ENCODE measurements at regions not wholly inside any gene's neighbourhood (a gene's known extent, or its start where the extent isn't known, plus 50 kb on each side); places are given as distances from the start of the nearest gene placed in this dataset.

GRCh38 chr11:116375221-116375620, 397.6 kb downstream of the BUD13 start:
- TF ChIP-seq CTCF (IDR thresholded peaks at IDR 0.05; ENCODE audit: control extremely low read depth, extremely low read depth, low read depth, missing control alignments): no peak
- DNase-seq (ENCODE audit: extremely low spot score): no peak
- ChIA-PET POLR2A (no interaction called here), CTCF (no interaction called here)

DNA sequence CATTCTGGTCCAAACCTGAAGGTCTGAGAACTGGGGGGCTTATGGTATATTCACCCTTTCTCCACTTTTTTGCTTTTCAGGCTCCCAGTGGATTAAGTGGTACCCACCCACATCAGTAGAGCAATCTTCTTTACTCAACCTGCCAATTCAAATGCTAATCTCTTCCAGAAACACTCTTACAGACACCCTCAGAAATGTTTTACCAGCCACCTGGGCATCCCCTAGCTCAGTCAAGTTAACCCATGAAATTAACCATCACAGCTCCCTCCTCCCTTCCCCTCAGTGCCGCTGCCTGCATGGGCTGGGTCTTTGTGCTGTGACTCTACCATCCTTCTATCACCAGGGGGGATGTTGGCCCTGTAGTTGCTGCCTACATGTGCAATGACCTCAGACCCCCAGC, 398.7 kb downstream of the BUD13 start:
- CTCF ChIA-PET: interaction anchor here (1.0 to 1.1 kb wide), 2 partner anchors 13 to 16 kb away, joined by 3 to 4 read pairs; no protein-coding TSS in a partner anchor
- no peak for TF ChIP-seq CTCF (IDR thresholded peaks at IDR 0.05; ENCODE audit: control extremely low read depth, extremely low read depth, low read depth, missing control alignments)
- no peak for DNase-seq (ENCODE audit: extremely low spot score)
- POLR2A ChIA-PET: no interaction called here

GRCh38 chr11:116373104-116373944, 399.5 kb downstream of the BUD13 start:
- TF ChIP-seq CTCF (IDR thresholded peaks at IDR 0.05; ENCODE audit: control extremely low read depth, extremely low read depth, low read depth, missing control alignments): no peak
- DNase-seq (ENCODE audit: extremely low spot score): no peak
- CTCF ChIA-PET: interaction anchor here (1.0 to 1.4 kb wide), 4 partner anchors 8 to 677 kb away, joined by 3 to 4 read pairs (median 3); no protein-coding TSS in a partner anchor
- POLR2A ChIA-PET: no interaction called here

- no peak for TF ChIP-seq CTCF (IDR thresholded peaks at IDR 0.05; ENCODE audit: control extremely low read depth, extremely low read depth, low read depth, missing control alignments)
- DNase-seq (ENCODE audit: extremely low spot score): no peak
- ChIA-PET POLR2A (no interaction called here), CTCF (no interaction called here)
These were observed 401.6 kb downstream of the BUD13 start for GRCh38 chr11:116371146-116371545.

DNA sequence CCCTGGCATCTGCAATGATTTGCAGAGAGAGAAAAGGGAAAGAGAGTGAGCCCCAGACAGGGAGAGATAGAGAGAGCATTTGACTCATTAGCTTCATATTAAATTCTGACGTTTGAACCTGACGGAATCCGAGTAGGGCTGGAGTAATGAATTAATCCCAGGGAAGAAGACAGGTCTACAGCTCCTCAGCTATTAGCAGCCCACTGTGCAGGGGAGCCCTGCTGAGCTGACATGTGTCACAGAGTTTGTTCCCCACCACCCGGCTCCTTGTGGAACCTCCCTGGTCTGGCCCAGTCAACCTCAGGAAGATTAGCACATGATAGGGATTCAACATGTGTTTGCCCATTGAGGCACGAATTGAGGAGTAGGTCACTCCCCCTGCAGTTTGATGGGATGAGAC, 404.0 kb downstream of the BUD13 start:
- TF ChIP-seq CTCF (IDR thresholded peaks at IDR 0.05; ENCODE audit: control extremely low read depth, extremely low read depth, low read depth, missing control alignments): no peak
- ChIA-PET POLR2A (no interaction called here), CTCF (no interaction called here)
- no peak for DNase-seq (ENCODE audit: extremely low spot score)

- CTCF ChIA-PET: no interaction called here
- DNase-seq (ENCODE audit: extremely low spot score): no peak
- POLR2A ChIA-PET: no interaction called here
- TF ChIP-seq CTCF (IDR thresholded peaks at IDR 0.05; ENCODE audit: control extremely low read depth, extremely low read depth, low read depth, missing control alignments): no peak
These were observed 405.7 kb downstream of the BUD13 start for GRCh38 chr11:116366980-116367645.

All from GM10248 (cell line).